ENCODE measurements at regions not wholly inside any gene's neighbourhood (a gene's known extent, or its start where the extent isn't known, plus 50 kb on each side); places are given as distances from the start of the nearest gene placed in this dataset.

- DNase-seq (ENCODE audit: low read depth in 2 of 2): no peak
Measured at GRCh38 chr10:128493811-128494210, 367.6 kb upstream of the MKI67 start.

GRCh38 chr10:128494665-128495064, 368.4 kb upstream of the MKI67 start:
- DNase-seq (ENCODE audit: low read depth in 2 of 2): no peak

DNA sequence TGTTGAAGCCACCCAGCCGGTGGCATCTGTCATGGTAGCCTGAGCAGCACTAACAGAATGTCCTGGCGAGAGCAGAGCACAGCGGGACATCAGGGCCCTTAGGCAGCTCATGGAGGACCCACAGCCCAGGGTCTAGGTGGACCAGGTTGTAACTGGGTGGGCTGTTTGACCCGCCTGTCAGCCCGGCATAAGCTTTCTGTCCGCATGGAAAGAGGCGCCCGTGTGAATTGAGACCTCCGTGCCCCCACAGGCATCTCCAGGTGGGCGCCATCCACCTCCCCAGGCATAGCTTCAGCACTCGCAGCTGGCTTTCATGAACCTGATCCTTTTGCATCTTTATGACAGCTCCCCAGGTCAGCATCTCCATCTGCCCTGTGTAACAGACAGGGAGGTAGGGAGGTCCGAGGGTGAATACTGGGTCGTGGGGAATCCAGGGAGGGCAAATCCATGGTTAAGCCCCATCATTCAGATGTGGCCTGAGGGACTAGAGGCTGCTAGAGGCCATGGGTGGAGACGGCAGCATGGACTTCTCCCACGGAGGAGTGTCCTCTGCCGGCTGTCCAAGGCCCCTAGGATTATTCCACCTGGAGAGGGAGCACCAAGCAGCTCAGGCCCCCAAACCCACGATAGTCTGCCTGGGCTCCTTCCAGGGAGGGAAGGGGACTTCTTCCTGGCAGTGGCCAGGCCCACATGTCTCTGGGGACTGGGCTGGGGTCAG, 371.6 kb upstream of the MKI67 start:
- no peak for DNase-seq (ENCODE audit: low read depth in 2 of 2)

DNA sequence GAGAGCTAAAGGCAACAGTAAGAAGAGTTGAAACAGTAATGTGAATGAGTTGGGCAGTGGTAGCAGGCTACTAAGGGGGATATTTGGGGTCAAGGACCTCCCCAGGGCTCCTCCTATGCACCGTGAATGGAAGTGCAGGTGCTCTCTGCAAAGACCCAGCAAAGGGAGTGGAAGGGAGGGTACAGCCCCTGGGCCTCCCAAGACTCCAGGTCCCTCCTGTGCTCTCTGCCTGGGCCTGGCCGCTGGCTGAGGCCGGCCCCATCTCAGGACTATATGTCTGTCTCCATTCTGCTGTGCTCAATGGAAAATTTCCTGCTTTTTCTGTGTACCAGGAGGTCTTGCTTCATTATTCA, 372.1 kb upstream of the MKI67 start:
- no peak for DNase-seq (ENCODE audit: low read depth in 2 of 2)

DNA sequence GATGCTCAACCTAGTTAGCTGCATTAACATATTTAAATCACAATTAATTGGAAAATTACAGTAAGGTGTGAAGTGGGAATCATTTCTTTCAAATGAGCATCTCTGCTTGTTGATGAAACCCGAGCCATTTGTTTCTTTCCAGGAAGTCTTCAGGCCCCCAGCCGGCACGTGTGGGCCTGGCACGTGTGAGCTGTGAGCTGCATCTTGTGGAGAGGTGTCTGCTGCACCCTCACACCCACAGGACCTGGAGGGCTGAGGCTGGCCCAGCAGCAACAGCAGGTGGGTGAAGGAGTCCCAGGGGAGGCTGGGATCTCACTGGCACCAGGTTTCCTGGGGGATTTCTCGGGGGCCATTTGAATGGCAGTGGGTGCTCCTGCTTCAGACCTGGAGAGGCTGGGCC, 372.5 kb upstream of the MKI67 start:
- DNase-seq (ENCODE audit: low read depth in 2 of 2): no peak

GRCh38 chr10:128499486-128499885, 373.3 kb upstream of the MKI67 start:
- DNase-seq (ENCODE audit: low read depth in 2 of 2): no peak

- no peak for DNase-seq (ENCODE audit: low read depth in 2 of 2)
Measured at GRCh38 chr10:128499956-128500355, 373.7 kb upstream of the MKI67 start.

GRCh38 chr10:128500642-128501041, 374.4 kb upstream of the MKI67 start:
- DNase-seq (ENCODE audit: low read depth in 2 of 2): no peak

DNA sequence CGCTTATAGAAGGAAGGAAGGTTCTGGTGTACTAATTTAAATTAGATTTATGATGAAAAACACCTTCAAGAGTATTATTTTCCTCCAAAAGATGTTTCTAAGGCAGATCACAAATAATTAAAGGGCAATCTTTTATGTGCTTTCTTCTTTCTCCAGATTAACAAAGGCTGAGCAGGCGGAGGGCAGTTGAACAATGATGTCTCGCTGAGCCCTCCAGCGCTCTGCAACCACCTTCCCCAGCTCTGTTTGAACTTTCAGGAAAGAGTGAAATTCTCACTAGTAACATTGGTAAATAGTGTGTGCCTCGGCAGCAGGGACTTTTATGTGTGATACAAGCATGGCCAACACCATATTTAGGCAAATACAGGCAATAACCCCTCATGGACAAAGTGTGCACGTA, 379.1 kb upstream of the MKI67 start:
- no peak for DNase-seq (ENCODE audit: low read depth in 2 of 2)

DNA sequence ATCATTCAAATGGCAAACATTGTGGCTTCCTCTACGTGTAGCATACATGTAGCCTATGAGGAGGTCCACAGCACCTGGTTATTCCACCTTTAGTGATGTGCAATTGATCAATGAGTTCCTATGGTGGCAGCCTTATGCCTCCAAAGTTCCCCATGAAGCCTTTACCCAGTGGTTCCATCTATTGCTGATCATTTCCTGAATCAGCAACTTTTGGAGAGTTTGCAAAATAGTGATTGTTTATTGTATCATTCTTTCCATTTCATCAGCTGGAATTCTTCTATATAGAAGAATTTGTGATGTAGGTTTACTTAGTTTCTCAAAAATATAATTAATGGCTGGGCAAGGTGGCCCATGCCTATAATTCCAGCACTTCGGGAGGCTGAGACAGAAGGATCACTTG, 380.2 kb upstream of the MKI67 start:
- DNase-seq (ENCODE audit: low read depth in 2 of 2): no peak

DNA sequence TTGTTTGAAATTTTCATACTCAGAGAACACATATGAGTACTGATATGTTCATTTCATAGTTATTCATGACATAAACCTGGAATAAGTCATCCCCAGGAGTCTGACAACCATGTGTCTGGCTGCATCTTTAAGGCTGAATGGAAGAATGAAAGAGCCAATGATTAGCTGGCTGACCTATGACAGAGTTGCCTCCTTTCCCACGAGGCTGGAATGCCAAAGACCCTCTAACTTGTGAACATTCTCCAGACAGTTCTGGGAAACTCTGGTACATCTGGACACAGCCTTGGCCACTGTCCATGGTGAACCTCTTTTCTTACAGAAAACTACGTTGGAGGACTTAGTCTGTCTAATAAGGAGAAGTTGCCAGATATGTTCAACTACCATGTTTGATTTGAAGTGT, 380.8 kb upstream of the MKI67 start:
- DNase-seq (ENCODE audit: low read depth in 2 of 2): no peak

- no peak for DNase-seq (ENCODE audit: low read depth in 2 of 2)
Measured at GRCh38 chr10:128511284-128511683, 385.1 kb upstream of the MKI67 start.

- no peak for DNase-seq (ENCODE audit: low read depth in 2 of 2)
Measured at GRCh38 chr10:128512767-128513166, 386.5 kb upstream of the MKI67 start.

GRCh38 chr10:128514536-128514935, 388.3 kb upstream of the MKI67 start:
- no peak for DNase-seq (ENCODE audit: low read depth in 2 of 2)

- no peak for DNase-seq (ENCODE audit: low read depth in 2 of 2)
Measured at GRCh38 chr10:128516180-128516579, 390.0 kb upstream of the MKI67 start.

DNA sequence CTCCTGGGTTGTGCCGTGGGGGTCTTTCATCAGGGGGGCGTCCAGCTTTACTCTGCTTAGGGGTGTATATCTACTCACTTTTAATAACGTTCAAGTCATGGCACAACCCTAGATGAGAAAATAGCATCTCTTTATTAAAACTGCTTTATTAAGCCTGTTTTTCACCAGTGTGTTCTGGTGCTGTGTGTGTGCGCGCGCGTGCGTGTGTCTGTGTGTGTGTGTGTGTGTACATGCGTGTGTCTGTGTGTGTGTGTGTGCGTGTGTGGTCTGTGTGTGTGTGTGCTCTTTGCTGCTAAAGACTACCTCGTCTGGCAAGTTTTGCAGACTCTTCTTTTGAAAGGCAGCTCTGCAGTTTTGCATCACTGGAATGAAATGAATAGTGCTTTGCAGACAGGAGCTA, 390.9 kb upstream of the MKI67 start:
- no peak for DNase-seq (ENCODE audit: low read depth in 2 of 2)

DNA sequence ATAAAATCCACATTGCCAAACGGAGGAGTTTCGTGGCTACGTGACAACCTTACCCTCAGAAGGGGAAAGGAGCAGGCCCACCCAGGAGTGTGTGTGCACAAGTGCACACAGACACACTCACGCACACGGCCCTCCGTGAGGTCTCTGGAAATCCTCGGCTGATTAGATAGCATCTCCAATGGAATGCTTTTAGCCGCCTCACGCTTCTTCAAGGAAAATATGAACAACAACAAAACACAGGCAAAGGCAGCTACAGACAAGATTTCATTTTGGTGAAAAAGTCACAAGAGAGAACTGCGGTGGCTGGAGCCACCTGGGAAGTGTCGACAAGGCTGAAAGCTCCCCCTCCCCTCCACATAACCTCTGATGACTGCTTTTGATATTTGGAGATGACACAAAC, 391.8 kb upstream of the MKI67 start:
- no peak for DNase-seq (ENCODE audit: low read depth in 2 of 2)

DNA sequence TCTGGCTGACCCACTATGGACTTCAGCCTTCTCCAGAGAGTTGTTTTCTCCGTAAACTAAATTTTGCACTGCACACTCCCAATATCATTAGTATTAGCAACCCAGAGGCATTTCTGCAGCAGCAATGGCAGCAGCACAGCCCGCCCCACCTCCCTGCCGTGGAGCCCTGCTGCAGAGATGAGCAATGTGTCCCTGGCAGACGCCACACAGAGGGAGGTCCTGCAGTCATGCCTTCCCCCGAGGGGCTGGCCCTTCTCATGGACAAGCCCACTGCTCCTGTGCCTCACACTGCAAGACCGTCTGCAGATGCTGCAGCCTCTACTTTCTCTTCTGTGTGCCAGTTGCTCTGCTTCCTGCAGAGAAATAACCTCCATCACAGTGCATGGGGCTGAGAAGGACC, 393.4 kb upstream of the MKI67 start:
- no peak for DNase-seq (ENCODE audit: low read depth in 2 of 2)

- DNase-seq (ENCODE audit: low read depth in 2 of 2): no peak
Measured at GRCh38 chr10:128520211-128520815, 394.1 kb upstream of the MKI67 start.

GRCh38 chr10:128522551-128523308, 396.5 kb upstream of the MKI67 start:
- no peak for DNase-seq (ENCODE audit: low read depth in 2 of 2)

- no peak for DNase-seq (ENCODE audit: low read depth in 2 of 2)
Measured at GRCh38 chr10:128525444-128525843, 399.2 kb upstream of the MKI67 start.

- DNase-seq (ENCODE audit: low read depth in 2 of 2): no peak
Measured at GRCh38 chr10:128525936-128526335, 399.7 kb upstream of the MKI67 start.

DNA sequence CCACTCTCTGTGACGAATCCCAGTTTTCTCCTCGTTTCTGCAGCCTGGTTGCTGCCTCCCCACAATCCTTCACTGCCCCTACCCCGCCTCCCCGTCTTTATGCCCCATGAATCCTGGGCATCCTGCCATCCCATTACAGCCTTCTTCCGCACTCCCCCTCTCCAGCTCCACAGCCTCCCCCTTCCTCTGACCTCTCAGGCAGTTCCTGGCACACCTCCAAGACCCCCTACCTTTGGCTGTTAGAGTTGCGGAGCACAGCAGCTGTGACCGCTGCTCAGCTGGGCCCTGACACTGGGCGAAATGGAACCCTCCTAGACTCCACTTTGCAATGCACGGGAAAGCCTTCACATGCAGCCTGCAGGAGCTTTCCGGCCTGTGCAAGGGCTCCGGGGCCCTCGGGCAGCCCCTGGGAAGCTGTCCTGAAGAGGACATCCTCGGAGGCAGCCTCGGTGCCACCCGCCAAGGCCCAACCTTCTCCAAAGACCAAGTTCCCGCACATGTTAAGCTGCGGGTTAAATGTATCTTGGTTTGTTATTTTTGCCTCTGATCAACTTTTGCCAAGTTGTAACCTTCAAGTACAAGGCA, 400.7 kb upstream of the MKI67 start:
- no peak for DNase-seq (ENCODE audit: low read depth in 2 of 2)

All from stimulated activated CD4-positive, alpha-beta T cell treated with anti-CD3 and anti-CD28 coated beads, Interleukin-1b, Interleukin-23, amount 100 ng/mL, for 4 hours (primary cell).